Coronary artery (tissue), 2 donors: ENCODE measurements at regions not wholly inside any gene's neighbourhood (a gene's known extent, or its start where the extent isn't known, plus 50 kb on each side); places are given as distances from the start of the nearest gene placed in this dataset.
"Not testable (repeated sequence)": the region's sequence is repeated elsewhere in the genome, so short reads cannot be mapped to it uniquely, and the experiment has no call there.

Source experiments
- DNase-seq: peaks from one replicate; pipeline ENCODE4 v3.0.0-alpha.2; 2017; ENCODE audit warnings: low spot score
- H3K27ac ChIP-seq, 2 donors: fragments of 200-600 bp; sonication (generic); one replicate each; pipeline ENCODE4 v1.5.1; 2016 to 2019
- H3K4me3 ChIP-seq: fragments of 200-600 bp; sonication (generic); 2 replicates; pipeline ENCODE4 v1.5.1; 2016; ENCODE audit warnings: mild to moderate bottlenecking, moderate library complexity
- TF ChIP-seq, protein P1 (sequence below): fragments of 200-600 bp; sonication (generic); IDR thresholded peaks from one replicate; pipeline ENCODE4 v1.5.1; 2019; ENCODE audit warnings: antibody characterized with exemption

GRCh38 chr6:131486608-131487007 is 86.4 kb upstream of the ARG1 start:
- no peak overlapping the region for H3K27ac ChIP-seq
- no peak overlapping the region for H3K4me3 ChIP-seq
- no peak for DNase-seq
- TF ChIP-seq, protein P1, sequence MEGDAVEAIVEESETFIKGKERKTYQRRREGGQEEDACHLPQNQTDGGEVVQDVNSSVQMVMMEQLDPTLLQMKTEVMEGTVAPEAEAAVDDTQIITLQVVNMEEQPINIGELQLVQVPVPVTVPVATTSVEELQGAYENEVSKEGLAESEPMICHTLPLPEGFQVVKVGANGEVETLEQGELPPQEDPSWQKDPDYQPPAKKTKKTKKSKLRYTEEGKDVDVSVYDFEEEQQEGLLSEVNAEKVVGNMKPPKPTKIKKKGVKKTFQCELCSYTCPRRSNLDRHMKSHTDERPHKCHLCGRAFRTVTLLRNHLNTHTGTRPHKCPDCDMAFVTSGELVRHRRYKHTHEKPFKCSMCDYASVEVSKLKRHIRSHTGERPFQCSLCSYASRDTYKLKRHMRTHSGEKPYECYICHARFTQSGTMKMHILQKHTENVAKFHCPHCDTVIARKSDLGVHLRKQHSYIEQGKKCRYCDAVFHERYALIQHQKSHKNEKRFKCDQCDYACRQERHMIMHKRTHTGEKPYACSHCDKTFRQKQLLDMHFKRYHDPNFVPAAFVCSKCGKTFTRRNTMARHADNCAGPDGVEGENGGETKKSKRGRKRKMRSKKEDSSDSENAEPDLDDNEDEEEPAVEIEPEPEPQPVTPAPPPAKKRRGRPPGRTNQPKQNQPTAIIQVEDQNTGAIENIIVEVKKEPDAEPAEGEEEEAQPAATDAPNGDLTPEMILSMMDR = no peak

- Histone ChIP-seq H3K4me3 (no peak overlapping the region), H3K27ac (no peak overlapping the region)
- DNase-seq = no peak
- TF ChIP-seq, protein P1 = no peak
Observed at GRCh38 chr6:131488780-131489179, 84.2 kb upstream of the ARG1 start.

GRCh38 chr6:131490441-131490840 is 82.6 kb upstream of the ARG1 start:
- Histone ChIP-seq H3K27ac (no peak overlapping the region), H3K4me3 (no peak overlapping the region)
- TF ChIP-seq, protein P1 = no peak
- no peak for DNase-seq

DNA sequence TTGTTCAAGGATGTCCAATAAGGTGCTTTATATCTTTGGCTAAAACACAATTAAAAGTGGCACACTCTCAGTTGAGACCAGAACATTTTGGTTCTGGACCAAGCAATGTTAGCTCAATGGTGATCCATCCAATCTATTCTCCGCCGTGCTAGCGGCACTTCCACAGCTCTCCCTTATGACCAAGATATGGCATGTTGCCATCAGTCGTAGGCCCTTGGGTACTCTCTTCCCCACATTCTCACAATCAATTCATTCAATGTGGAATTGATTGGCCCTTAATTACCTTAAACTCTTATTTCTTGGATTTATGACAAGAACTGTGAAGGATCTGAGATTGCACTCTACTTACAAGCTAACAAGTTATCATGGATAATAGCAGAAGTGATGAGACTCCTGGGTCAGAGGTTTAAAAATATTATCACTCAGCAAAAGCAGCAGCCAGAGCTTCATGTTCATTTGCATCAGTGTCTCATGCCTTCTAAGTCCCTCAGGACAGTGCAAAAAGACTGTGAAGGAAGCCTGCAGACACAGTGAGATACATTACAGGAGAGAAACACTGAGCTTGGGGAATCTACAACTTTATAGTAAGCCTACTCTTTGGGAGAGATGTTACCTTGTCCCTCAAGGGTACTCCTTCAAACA is 80.0 kb upstream of the ARG1 start:
- DNase-seq = no peak
- TF ChIP-seq, protein P1 = no peak
- Histone ChIP-seq H3K4me3 (no peak overlapping the region), H3K27ac (no peak overlapping the region)

GRCh38 chr6:131504387-131504786 is 68.6 kb upstream of the ARG1 start:
- not testable (repeated sequence) for H3K4me3 ChIP-seq, DNase-seq

GRCh38 chr6:131510094-131510493 is 62.9 kb upstream of the ARG1 start:
- no peak overlapping the region for H3K27ac ChIP-seq
- H3K4me3 ChIP-seq = no peak overlapping the region
- TF ChIP-seq, protein P1 = no peak
- no peak for DNase-seq

More at GRCh38 chr6:131504387-131504786, 68.6 kb upstream of the ARG1 start:
- not testable (repeated sequence) for H3K27ac ChIP-seq

DNA sequence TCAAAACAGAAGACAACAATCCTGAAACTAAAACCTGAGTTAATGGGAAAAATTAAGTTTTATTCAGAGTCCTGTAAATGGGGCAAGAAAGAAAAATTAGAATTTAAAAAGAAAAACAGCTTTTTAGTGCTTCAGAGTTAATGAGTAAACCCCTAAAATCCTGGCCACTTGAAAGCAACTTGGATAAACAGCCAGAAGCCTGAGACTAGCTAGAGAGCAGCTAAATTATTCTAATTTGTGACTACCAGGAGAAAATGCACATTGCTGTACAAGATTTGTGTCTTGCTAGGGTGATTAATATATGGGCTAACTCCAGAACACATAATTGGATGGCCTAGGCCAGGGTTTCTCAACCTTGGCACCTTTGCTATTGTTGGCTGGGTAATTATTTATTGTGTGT is 62.4 kb upstream of the ARG1 start:
- DNase-seq = no peak
- TF ChIP-seq, protein P1 = no peak
- H3K4me3 ChIP-seq = no peak overlapping the region
- no peak overlapping the region for H3K27ac ChIP-seq
